ENCODE measurements at regions not wholly inside any gene's neighbourhood (a gene's known extent, or its start where the extent isn't known, plus 50 kb on each side); places are given as distances from the start of the nearest gene placed in this dataset.

- H3K36me3 Mint-ChIP-seq (ENCODE audit: low read depth), result peaks cover 1% of the 10 kb centered on the region; the same call in 1 of the 2 replicates
- no peak for TF ChIP-seq CTCF (IDR thresholded peaks at IDR 0.05)
- H3K27me3 Mint-ChIP-seq (ENCODE audit: insufficient read depth), result peaks cover 2% of the 10 kb centered on the region
- no peak overlapping the region for H3K4me3 Mint-ChIP-seq
- H3K4me1 Mint-ChIP-seq (ENCODE audit: low read depth), result peaks cover 5% of the 10 kb centered on the region; the same call in 1 of the 2 replicates
- peaks cover 18% of the 10 kb centered on the region for H3K9me3 Mint-ChIP-seq
- peak overlapping the region; percentile 34; the same call in 1 of the 2 replicates for H3K27ac Mint-ChIP-seq
- peak; percentile 39 for DNase-seq
Observed at GRCh38 chr16:5504064-5504781, 406.6 kb upstream of the EEF2KMT start.

- DNase-seq, result no peak
- Mint-ChIP-seq H3K4me1 (ENCODE audit: low read depth) (peaks cover 5% of the 10 kb centered on the region; the same call in 1 of the 2 replicates), H3K4me3 (no peak overlapping the region), H3K27me3 (ENCODE audit: insufficient read depth) (peaks cover 2% of the 10 kb centered on the region), H3K27ac (no peak overlapping the region), H3K36me3 (ENCODE audit: low read depth) (no peaks in the 10 kb centered on the region), H3K9me3 (peaks cover 14% of the 10 kb centered on the region)
- no peak for TF ChIP-seq CTCF (IDR thresholded peaks at IDR 0.05)
Observed at GRCh38 chr16:5502944-5503343, 405.3 kb upstream of the EEF2KMT start.

- peak; percentile 2 for DNase-seq
- Mint-ChIP-seq H3K4me1 (ENCODE audit: low read depth) (peaks cover 5% of the 10 kb centered on the region; the same call in 1 of the 2 replicates), H3K27ac (no peak overlapping the region), H3K36me3 (ENCODE audit: low read depth) (no peaks in the 10 kb centered on the region), H3K27me3 (ENCODE audit: insufficient read depth) (peaks cover 2% of the 10 kb centered on the region), H3K9me3 (peaks cover 17% of the 10 kb centered on the region), H3K4me3 (no peak overlapping the region)
- peak; percentile 54; the same call in 1 of the 2 replicates for TF ChIP-seq CTCF (IDR thresholded peaks at IDR 0.05)
Observed at GRCh38 chr16:5502467-5502869, 404.9 kb upstream of the EEF2KMT start.

- Mint-ChIP-seq H3K27me3 (ENCODE audit: insufficient read depth) (peaks cover 2% of the 10 kb centered on the region), H3K27ac (no peak overlapping the region)
Observed at GRCh38 chr16:5500526-5500925, 402.9 kb upstream of the EEF2KMT start.

GRCh38 chr16:5498562-5498961 lies 401.0 kb upstream of the EEF2KMT start:
- Mint-ChIP-seq H3K9me3 (peaks cover 30% of the 10 kb centered on the region), H3K27ac (no peak overlapping the region), H3K4me1 (ENCODE audit: low read depth) (no peaks in the 10 kb centered on the region; the same call in 1 of the 2 replicates), H3K36me3 (ENCODE audit: low read depth) (no peaks in the 10 kb centered on the region), H3K4me3 (no peak overlapping the region), H3K27me3 (ENCODE audit: insufficient read depth) (peaks cover 2% of the 10 kb centered on the region)
- no peak for DNase-seq
- no peak for TF ChIP-seq CTCF (IDR thresholded peaks at IDR 0.05)

More at GRCh38 chr16:5500526-5500925, 402.9 kb upstream of the EEF2KMT start:
- Mint-ChIP-seq H3K36me3 (ENCODE audit: low read depth) (no peaks in the 10 kb centered on the region), H3K4me3 (no peak overlapping the region), H3K9me3 (peaks cover 28% of the 10 kb centered on the region), H3K4me1 (ENCODE audit: low read depth) (peaks cover 5% of the 10 kb centered on the region; the same call in 1 of the 2 replicates)
- no peak for DNase-seq
- no peak for TF ChIP-seq CTCF (IDR thresholded peaks at IDR 0.05)
